Fibroblast of skin of right quadriceps (primary cell): ENCODE measurements at regions not wholly inside any gene's neighbourhood (a gene's known extent, or its start where the extent isn't known, plus 50 kb on each side); places are given as distances from the start of the nearest gene placed in this dataset.
A peak's percentile ranks its signal among the peaks of the same experiment; 100 is the strongest.

Experiments
- DNase-seq: peaks from one replicate; pipeline ENCODE4 v3.0.0-alpha.2; 2013

- no peak for DNase-seq
Observed at GRCh38 chr13:22703601-22704209, 477.1 kb upstream of the SGCG start.

DNA sequence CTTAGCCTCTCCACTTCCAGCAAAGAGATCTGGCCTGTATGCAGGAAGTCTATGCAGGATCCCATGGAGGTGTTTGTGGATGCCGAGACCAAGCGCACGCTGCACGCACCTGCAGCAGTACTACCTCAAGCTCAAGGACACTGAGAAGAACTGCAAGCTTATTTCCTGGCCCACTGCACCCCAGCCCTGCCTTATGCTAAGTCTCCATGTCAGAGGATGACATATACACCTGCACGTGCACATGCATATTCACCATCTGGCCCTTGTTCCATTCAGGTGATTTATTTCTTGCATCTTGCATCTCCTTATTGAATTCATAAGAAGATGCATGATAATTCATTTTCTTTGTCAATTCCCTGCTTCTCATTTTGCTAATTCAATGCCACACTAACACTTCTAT, 472.8 kb upstream of the SGCG start:
- DNase-seq = no peak

- no peak for DNase-seq
Observed at GRCh38 chr13:22717036-22717435, 463.7 kb upstream of the SGCG start.

GRCh38 chr13:22726726-22727125, 454.1 kb upstream of the SGCG start:
- DNase-seq = no peak

DNA sequence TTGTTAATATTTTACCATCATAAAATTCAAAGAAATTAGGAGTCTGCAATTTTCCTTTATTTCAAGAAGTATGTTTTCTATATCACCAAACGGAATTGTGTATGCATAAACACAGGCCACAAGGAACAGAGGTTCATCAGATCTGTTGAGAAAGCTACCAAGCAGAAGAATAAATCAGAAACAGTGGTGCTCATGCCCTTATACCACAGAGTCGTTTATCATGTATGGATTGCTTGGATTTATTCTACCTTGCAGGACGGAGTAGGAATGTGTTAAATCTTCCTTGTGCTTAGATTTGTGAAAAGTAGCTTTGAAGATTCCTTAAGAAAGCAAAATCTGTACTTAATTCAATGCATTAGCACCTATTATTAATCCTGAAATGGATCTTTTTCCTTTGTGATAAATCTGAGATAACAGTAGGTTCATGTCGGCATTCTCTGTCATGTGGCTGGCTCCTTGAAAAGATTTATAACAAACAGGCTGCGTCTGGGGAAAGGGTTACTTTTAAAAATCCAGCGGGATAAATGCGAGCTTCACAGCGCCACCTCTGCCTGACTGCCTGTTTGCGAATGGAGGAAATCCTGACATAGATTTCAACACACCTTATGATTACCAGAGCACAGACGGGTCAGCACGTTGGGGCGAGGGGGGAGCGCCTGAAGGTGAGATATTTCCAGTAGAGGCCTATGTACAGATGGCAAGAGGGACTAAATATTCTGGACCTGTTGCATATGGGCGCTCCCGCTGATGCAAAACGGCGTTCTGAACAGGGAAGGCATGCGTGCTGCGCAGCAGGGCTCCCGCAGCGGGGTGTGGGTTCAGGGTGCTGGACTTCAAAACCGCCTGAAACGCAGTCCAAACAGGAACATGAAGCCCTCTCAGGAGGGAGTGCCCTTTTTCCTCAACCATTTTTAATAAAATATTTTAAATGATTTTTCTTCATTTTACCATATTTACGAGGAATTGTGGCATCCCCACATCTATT, 445.5 kb upstream of the SGCG start:
- no peak for DNase-seq

GRCh38 chr13:22736084-22736767, 444.6 kb upstream of the SGCG start:
- no peak for DNase-seq

DNA sequence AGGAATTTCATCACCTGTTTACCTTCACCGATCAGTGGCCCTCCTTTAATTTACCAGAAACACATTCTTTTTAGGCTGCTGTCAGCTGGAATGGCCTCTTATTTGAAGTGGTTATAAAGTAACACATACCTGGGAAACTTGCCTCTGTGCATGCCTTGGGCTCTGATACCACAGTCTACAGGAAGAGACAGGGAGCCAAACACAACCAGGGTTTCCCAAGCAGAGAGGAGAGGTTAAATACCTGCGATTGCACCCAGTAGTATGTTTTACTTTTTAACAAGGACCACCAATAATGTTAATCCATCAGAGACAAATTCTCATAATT, 444.0 kb upstream of the SGCG start:
- no peak for DNase-seq

DNA sequence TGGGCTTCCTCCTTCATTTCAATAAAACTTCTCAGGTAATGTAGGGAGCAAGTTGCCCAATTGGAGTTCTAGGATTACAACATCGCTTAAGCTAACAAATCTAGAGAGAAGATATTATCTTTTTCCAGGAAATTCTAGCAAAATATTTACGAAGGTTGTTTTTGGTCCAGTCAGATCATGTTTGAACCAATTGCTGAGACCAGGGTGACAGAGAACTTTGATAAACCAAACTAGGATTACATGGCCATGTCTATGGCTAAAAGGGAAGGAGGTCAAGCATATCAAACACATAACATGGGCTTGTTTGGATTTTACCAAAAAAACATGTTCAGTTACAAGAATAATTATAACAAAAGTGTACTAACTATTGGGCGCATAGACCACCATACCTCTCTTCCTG, 442.4 kb upstream of the SGCG start:
- no peak for DNase-seq

- no peak for DNase-seq
Observed at GRCh38 chr13:22740264-22740663, 440.5 kb upstream of the SGCG start.

DNA sequence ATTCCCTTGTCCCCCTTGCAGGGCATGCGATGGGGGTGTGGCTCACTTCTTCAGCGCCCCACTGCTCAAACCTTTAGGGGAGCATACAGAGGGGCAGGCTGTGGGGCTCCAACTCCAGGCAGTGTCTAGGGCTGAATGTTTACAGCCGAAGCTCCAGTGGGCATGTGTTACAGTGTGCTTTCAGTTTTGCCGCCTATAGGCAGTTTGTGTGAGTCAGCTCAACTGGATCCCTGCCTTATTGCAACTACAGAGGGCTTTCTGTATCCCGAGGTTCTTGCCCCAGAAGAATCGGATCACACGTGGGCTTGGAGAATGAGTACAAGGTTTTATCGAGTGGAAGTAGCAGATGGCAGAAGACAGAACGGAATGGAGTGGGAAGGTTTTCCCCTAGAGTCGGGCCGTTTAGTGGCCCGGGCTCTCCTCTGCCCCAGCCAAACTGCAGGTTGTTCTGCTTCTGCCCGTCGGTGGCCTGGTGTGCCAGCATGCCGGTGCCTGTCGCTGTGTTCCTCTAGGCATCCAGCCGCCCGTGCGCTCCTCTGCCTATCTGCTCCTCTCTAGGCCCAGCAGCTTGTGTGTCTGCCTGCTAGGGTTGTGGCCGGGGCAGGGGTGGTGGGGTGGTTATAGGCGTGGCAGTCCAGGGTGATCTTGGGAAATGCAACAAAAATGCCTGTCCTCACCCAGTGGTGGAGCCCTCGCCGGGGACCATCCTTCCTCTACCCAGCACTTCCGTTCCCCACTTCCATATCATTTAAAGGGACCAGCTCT, 435.9 kb upstream of the SGCG start:
- no peak for DNase-seq

GRCh38 chr13:22748866-22749577, 431.8 kb upstream of the SGCG start:
- peak; percentile 1 for DNase-seq

DNA sequence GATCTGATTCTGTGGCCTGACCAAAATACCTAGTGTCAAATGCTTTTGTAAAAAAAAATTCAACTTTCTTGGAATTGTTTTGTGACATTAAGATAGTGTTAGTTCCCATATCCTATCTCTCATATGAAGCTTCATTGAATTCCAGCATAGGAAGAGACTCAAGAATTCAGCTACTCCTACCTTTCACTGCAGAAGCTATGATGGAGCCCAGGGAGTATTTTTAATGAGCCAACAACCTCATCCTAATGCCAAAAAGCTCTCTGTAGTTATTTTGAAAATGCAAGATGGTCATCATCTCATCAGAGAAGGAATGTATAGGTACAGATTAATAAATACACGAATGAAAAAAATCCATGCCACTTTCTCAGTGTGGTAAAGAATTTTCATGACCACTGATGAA, 431.2 kb upstream of the SGCG start:
- no peak for DNase-seq

DNA sequence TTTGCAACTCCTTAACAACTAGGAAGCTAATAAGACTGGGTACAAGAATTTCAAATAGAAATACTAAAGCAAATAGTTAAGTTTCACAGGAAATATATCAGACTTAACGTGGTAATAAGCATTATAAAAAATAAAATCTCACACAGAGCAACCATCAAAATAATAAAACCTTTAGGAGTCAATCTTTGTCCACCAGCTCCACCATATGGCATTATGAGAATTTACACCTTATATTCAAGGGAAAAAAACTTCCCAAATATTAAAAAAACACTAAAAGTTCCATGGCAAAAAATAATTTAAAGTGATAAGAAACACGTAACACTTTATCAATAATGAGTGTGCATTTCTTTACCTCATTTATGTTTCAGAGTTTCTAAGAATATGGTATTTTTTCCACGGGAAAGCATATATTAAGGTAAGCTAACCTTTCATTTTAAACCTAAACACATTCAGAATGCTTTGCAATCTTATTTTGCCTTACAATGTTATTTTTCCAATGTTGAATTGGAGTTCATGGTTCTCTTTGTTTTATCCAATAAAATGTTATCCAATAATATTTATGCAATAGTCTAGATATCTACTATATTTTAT, 423.2 kb upstream of the SGCG start:
- DNase-seq = no peak

DNA sequence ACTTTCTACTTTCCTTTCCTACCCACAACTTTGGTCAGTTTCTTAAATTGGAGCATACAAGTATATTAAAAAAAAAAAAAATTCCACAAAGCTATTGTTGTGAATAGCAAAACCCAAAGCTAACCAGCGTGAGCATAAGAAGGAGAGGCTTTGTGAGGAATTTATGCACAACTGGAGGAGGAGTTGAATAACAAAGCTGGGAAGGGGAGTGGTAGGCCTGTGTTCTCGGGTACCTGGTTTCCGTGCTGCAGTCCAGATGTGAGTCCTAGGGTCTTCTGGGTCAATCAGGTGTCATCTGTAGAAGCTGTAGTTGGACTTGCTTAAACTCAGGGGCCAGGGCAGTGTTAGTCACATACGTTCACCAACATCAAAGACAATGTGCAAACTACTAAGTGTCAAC, 422.5 kb upstream of the SGCG start:
- DNase-seq = no peak

DNA sequence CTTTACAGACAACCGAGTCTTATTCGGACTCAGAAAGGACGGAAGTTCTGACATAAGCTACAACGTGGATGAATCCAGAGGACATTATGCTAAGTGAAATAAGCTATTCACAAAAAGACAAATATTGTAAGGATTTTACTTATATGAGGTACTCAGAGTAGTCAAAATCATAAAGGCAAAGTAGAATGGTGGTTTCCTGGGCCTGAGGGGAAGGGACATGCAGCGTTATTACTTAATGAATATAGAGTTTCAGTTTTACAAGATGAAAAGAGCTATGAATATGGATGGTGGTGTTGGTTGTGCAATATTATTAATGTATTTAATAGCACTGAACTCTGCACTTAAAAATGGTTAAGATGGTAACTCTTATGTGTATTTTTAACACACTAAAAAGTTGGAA, 419.1 kb upstream of the SGCG start:
- DNase-seq = no peak

DNA sequence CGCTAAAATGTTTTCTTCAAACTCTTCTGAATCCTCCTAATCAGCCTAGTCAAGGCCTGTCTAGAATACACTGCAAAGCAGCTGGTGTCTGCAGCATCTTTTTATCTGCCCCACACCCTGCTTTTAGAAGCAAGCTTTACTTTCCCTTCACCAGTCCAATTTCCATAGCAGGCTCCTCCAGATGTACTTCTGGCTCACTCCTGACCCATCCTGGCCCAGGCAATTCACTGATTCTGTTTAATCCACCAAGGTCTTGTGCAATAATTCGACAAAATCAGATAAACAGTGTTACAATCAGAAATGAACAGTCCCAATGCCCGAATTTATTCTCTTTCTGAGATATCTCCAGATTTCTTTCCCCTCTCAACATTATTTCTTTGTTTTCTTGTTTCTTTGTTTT, 415.2 kb upstream of the SGCG start:
- no peak for DNase-seq

DNA sequence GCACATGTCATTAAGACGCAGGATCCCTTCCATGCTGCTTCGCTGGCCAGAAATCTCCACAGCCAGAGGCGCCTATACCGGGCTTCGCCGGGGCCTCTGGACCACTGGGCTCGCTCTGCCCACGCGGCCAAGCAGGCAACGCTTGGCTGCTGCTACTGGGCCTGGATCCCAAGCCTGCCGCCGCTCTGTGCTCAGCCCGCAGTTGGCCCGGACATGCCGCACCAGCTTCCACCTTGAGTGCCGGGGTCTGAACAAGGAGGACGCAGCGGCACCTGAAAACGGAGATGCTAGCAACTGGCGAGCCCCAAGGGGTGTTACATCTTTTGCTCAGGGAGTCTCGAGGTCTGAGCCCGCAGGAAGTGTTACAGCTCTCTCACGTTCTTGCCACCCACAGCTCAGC, 409.9 kb upstream of the SGCG start:
- DNase-seq = no peak

DNA sequence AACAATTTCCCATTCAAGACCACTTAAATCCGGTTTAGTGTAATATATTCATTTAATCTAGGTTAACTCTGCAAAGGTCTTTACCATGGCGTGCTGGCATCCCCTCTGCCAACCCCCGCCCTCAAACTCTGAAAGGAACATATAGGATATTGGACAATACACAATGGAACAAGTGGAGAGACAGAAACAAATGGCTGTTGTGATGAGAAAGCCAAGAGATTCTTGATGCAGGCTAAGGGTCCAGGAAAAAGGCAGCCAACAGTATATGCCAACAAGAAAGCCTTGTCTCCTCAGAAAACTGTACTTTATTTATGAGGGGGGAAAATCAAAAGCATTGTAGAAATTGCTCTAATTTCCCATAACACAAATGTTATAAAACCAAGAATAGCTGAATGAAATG, 407.3 kb upstream of the SGCG start:
- no peak for DNase-seq

DNA sequence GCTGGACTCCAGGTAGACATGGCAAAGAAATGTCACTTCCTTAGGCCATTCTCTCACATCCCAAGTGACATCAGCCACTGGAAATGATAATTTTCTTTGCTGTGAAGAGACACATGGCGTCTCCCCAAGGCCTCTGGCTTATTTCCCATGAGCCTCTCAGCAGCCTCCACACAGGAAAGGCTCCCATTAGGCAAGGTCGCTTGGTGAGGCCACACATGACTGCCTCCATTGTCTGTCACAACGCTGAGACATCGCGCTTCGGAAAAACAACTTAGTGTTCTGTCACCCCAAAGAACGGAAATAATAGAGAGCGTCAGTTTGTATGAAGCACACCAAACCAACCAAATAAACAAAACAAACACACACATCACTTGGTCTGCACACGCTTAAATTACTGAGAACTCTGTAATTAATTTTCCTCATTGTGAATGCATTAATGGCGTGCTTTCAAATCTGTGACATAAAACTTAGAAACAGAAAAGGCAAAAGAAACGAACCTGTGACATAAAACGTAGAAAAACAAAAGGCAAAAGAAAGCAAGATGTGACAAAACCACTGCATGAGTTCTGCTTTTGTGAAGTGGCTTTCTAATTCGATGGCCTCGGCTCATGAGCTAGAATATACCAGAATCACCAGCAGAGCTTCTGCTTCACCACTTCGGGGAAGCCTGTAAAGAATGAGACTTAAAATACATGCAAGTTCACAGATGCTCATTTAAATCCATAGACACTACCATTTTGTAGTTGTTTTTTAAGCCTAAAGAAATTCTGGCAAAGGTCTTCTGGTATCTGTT, 404.2 kb upstream of the SGCG start:
- DNase-seq = no peak

DNA sequence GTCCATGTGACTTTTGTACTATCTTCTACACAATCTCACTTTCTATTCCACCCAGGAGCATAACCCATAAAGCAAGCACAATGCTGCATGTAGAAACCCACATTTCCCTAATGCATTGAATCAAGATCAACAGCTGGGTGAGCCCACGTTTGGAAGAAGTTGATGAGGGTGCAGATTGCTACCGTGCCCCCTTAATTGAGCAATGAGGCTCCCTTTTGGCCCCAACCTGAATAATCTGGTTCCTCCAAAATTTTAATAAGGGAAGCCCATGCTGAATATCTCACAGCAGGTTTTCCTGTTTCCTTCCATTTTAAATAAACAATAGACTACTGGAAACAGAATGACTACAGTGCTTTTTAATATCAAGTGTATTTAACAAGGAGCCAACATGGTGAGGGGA, 403.6 kb upstream of the SGCG start:
- no peak for DNase-seq

GRCh38 chr13:22789027-22789593, 391.7 kb upstream of the SGCG start:
- DNase-seq = no peak
